Fibroblast of lung (primary cell): ENCODE measurements at regions not wholly inside any gene's neighbourhood (a gene's known extent, or its start where the extent isn't known, plus 50 kb on each side); places are given as distances from the start of the nearest gene placed in this dataset.
A peak's percentile ranks its signal among the peaks of the same experiment; 100 is the strongest.
"Not testable (repeated sequence)": the region's sequence is repeated elsewhere in the genome, so short reads cannot be mapped to it uniquely, and the experiment has no call there.

ENCODE experiments used
- DNase-seq, 2 donors: peaks; one replicate each; pipeline versions ENCODE4 v3.0.0 to v3.0.0-alpha.2; 2010; ENCODE audit warnings: low read depth in 2 of 2
- H2AFZ ChIP-seq: 2 replicates; pipeline ENCODE4 v1.5.1; 2012; ENCODE audit warnings: low read length, control low read depth, inconsistent platforms
- H3K27ac ChIP-seq: 2 replicates; pipeline ENCODE4 v1.5.1; 2011; ENCODE audit warnings: low read length, control low read depth; ENCODE audit not compliant: insufficient read depth
- H3K27me3 ChIP-seq: 2 replicates; pipeline ENCODE4 v1.5.1; 2011; ENCODE audit warnings: mild to moderate bottlenecking, low read length; ENCODE audit not compliant: control insufficient read depth, insufficient read depth
- H3K36me3 ChIP-seq: 2 replicates; pipeline ENCODE4 v1.5.1; 2011; ENCODE audit warnings: low read length; ENCODE audit not compliant: control insufficient read depth, insufficient read depth
- H3K4me1 ChIP-seq: 2 replicates; pipeline ENCODE4 v1.5.1; 2011; ENCODE audit warnings: low read length; ENCODE audit not compliant: control insufficient read depth, insufficient read depth; ENCODE audit errors: extremely low read depth
- H3K4me2 ChIP-seq: 2 replicates; pipeline ENCODE4 v1.5.1; 2011; ENCODE audit warnings: low read length, control low read depth; ENCODE audit not compliant: insufficient read depth; ENCODE audit errors: extremely low read depth
- H3K4me3 ChIP-seq, 4 experiments: fragments of 200-600 bp in 1 of 4; sonication (generic) in 1 of 4; replicated peaks in 1 of 4; 2 replicates each; pipeline ENCODE4 v1.5.1; 2011 to 2016; ENCODE audit warnings: low read length in 4 of 4, low read depth in 3 of 4, mild to moderate bottlenecking in 3 of 4, control low read depth in 2 of 4, inconsistent platforms in 1 of 4, mixed read lengths in 1 of 4; ENCODE audit not compliant: insufficient read depth in 1 of 4; ENCODE audit errors: control extremely low read depth in 1 of 4
- H3K79me2 ChIP-seq: 2 replicates; pipeline ENCODE4 v1.5.1; 2012; ENCODE audit warnings: mild to moderate bottlenecking, low read length, inconsistent platforms; ENCODE audit not compliant: control insufficient read depth, insufficient read depth
- H3K9ac ChIP-seq: 2 replicates; pipeline ENCODE4 v1.5.1; 2011; ENCODE audit warnings: mild to moderate bottlenecking, low read length, control low read depth; ENCODE audit not compliant: insufficient read depth
- H3K9me3 ChIP-seq: 2 replicates; pipeline ENCODE4 v1.5.1; 2012; ENCODE audit warnings: low read depth, low read length; ENCODE audit not compliant: control insufficient read depth, insufficient read depth
- H4K20me1 ChIP-seq: 2 replicates; pipeline ENCODE4 v1.5.1; 2011; ENCODE audit warnings: low read length; ENCODE audit not compliant: control insufficient read depth, insufficient read depth; ENCODE audit errors: extremely low read depth
- CTCF ChIP-seq, 2 donors: IDR thresholded peaks in 1 of 2; conservative IDR thresholded peaks in 1 of 2; 1 replicate in 1 of 2; 2 replicates in 1 of 2; pipeline ENCODE4 v1.5.1; 2011 to 2012; ENCODE audit warnings: low read length in 2 of 2, control low read depth in 1 of 2, inconsistent platforms in 1 of 2, low read depth in 1 of 2, mild to moderate bottlenecking in 1 of 2
- EZH2 ChIP-seq: IDR thresholded peaks from 2 replicates; pipeline ENCODE4 v1.5.1; 2012; ENCODE audit warnings: low read length, control low read depth, mild to moderate bottlenecking; ENCODE audit errors: missing control alignments

- peak; percentile 5 to 30 for DNase-seq
Measured at GRCh38 chr21:35438643-35439404, 389.7 kb upstream of the RUNX1 start.

GRCh38 chr21:35437941-35438340 is 388.8 kb upstream of the RUNX1 start:
- H3K4me2 ChIP-seq, result no peak overlapping the region
- no peaks in the 10 kb centered on the region for H4K20me1 ChIP-seq
- no peak for DNase-seq
- no peaks in the 10 kb centered on the region for H3K4me1 ChIP-seq
- no peak overlapping the region for H2AFZ ChIP-seq
- no peaks in the 10 kb centered on the region for H3K36me3 ChIP-seq
- no peaks in the 10 kb centered on the region for H3K79me2 ChIP-seq
- H3K27ac ChIP-seq, result no peak overlapping the region
- no peaks in the 10 kb centered on the region for H3K27me3 ChIP-seq
- TF ChIP-seq CTCF (conservative IDR thresholded peaks at IDR 0.05 in 1 of 2, IDR thresholded peaks at IDR 0.05 in 1 of 2; ENCODE audit: low read depth in 1 of 2, low read length in 2 of 2) (no peak), EZH2 (no peak)
- no peak overlapping the region for H3K4me3 ChIP-seq
- H3K9ac ChIP-seq, result no peak overlapping the region
- H3K9me3 ChIP-seq, result no peaks in the 10 kb centered on the region

More at GRCh38 chr21:35438643-35439404, 389.7 kb upstream of the RUNX1 start:
- no peak overlapping the region for H3K4me3 ChIP-seq
- no peaks in the 10 kb centered on the region for H4K20me1 ChIP-seq
- no peaks in the 10 kb centered on the region for H3K36me3 ChIP-seq
- no peak overlapping the region for H3K9ac ChIP-seq
- no peaks in the 10 kb centered on the region for H3K9me3 ChIP-seq
- H3K27ac ChIP-seq, result no peak overlapping the region
- H3K27me3 ChIP-seq, result no peaks in the 10 kb centered on the region
- H3K4me2 ChIP-seq, result no peak overlapping the region
- no peak overlapping the region for H2AFZ ChIP-seq
- no peaks in the 10 kb centered on the region for H3K4me1 ChIP-seq
- H3K79me2 ChIP-seq, result no peaks in the 10 kb centered on the region
- TF ChIP-seq EZH2, result no peak
- TF ChIP-seq CTCF (conservative IDR thresholded peaks at IDR 0.05 in 1 of 2, IDR thresholded peaks at IDR 0.05 in 1 of 2; ENCODE audit: low read depth in 1 of 2, low read length in 2 of 2), result no peak

- Histone ChIP-seq H3K79me2 (no peaks in the 10 kb centered on the region), H3K36me3 (no peaks in the 10 kb centered on the region), H3K9me3 (no peaks in the 10 kb centered on the region), H4K20me1 (no peaks in the 10 kb centered on the region), H2AFZ (no peak overlapping the region), H3K4me1 (no peaks in the 10 kb centered on the region), H3K27me3 (no peaks in the 10 kb centered on the region), H3K4me3 (no peak overlapping the region), H3K27ac (no peak overlapping the region), H3K4me2 (no peak overlapping the region), H3K9ac (no peak overlapping the region)
- TF ChIP-seq CTCF (conservative IDR thresholded peaks at IDR 0.05 in 1 of 2, IDR thresholded peaks at IDR 0.05 in 1 of 2; ENCODE audit: low read depth in 1 of 2, low read length in 2 of 2) (peak in 1 of 2 donors; percentile 0), EZH2 (no peak)
- DNase-seq, result no peak
Measured at GRCh38 chr21:35436899-35437298, 387.8 kb upstream of the RUNX1 start.

- H2AFZ ChIP-seq, H3K27ac ChIP-seq, H3K79me2 ChIP-seq, DNase-seq, H3K36me3 ChIP-seq, H3K4me3 ChIP-seq, H3K4me1 ChIP-seq, H3K4me2 ChIP-seq, H3K27me3 ChIP-seq, H3K9ac ChIP-seq, H3K9me3 ChIP-seq, H4K20me1 ChIP-seq: not testable (repeated sequence)
Measured at GRCh38 chr21:35432601-35433000, 383.5 kb upstream of the RUNX1 start.
